Gastrocnemius medialis (tissue), 4 donors: ENCODE measurements at regions not wholly inside any gene's neighbourhood (a gene's known extent, or its start where the extent isn't known, plus 50 kb on each side); places are given as distances from the start of the nearest gene placed in this dataset.

Experiments used
- POLR2A ChIP-seq, 2 donors: fragments of 450-650 bp; IDR thresholded peaks; one replicate each; pipeline ENCODE4 v1.6.1; 2017; ENCODE audit warnings: antibody characterized with exemption in 2 of 2, mild to moderate bottlenecking in 2 of 2, moderate library complexity in 2 of 2
- TF ChIP-seq, protein P1 (sequence below), 5 experiments: fragments of 450-650 bp in 3 of 5; fragments of 200-600 bp in 2 of 5; sonication (generic) in 2 of 5; IDR thresholded peaks in 4 of 5; conservative IDR thresholded peaks in 1 of 5; 1 replicate in 4 of 5; 2 replicates in 1 of 5; pipeline ENCODE4 v1.5.1; 2016 to 2019; ENCODE audit warnings: antibody characterized with exemption in 5 of 5, mild to moderate bottlenecking in 3 of 5, moderate library complexity in 3 of 5

DNA sequence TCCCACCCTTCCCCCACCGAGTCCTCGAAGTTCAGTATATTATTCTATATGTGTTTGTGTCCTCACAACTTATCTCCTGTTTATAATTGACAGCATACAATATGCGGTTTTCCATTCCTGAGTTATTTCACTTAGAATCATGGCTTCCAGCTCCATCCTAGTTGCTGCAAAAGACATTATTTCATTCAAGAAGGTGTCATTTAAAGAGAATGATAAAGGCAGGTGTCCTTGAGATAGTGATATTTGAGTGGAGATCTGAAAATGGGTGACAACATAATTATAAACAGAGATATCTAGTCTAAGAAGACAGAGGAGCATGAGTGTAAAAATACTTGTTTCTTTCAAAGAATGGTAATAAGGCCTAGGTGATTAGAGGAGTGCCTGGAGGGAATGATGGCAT is 876.8 kb downstream of the SLC6A15 start:
- TF ChIP-seq, protein P1, sequence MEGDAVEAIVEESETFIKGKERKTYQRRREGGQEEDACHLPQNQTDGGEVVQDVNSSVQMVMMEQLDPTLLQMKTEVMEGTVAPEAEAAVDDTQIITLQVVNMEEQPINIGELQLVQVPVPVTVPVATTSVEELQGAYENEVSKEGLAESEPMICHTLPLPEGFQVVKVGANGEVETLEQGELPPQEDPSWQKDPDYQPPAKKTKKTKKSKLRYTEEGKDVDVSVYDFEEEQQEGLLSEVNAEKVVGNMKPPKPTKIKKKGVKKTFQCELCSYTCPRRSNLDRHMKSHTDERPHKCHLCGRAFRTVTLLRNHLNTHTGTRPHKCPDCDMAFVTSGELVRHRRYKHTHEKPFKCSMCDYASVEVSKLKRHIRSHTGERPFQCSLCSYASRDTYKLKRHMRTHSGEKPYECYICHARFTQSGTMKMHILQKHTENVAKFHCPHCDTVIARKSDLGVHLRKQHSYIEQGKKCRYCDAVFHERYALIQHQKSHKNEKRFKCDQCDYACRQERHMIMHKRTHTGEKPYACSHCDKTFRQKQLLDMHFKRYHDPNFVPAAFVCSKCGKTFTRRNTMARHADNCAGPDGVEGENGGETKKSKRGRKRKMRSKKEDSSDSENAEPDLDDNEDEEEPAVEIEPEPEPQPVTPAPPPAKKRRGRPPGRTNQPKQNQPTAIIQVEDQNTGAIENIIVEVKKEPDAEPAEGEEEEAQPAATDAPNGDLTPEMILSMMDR (IDR thresholded peaks at IDR 0.05 in 4 of 5, conservative IDR thresholded peaks at IDR 0.05 in 1 of 5) = no peak
- no peak for TF ChIP-seq POLR2A (IDR thresholded peaks at IDR 0.05)
